IPS-NIHi7 (cell line): ENCODE measurements at regions not wholly inside any gene's neighbourhood (a gene's known extent, or its start where the extent isn't known, plus 50 kb on each side); places are given as distances from the start of the nearest gene placed in this dataset.
"Not testable (repeated sequence)": the region's sequence is repeated elsewhere in the genome, so short reads cannot be mapped to it uniquely, and the experiment has no call there.

Experiments
- DNase-seq: peaks from one replicate; pipeline ENCODE4 v3.0.0; 2012; ENCODE audit warnings: mixed read lengths; ENCODE audit errors: extremely low spot score

DNA sequence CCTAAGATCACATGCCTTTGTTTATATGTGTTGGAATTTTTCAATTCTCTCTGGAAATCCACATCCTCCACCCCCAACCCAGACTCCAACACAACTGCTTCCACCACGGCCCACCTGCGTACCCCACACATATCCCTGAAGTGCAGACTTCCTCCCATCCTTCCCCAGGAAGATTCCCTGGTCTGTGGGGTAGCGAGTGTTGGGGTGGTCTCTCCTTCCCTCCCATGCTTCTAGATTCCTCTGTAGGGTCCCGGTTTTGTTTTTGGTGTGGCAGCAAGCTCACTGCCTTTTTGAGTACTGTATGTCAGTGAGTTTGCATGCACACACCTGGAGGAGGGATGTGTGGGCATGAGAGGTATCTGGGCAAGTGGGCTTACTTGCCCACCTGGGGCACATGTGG, 127.6 kb downstream of the MRPL14 start:
- DNase-seq, result no peak

DNA sequence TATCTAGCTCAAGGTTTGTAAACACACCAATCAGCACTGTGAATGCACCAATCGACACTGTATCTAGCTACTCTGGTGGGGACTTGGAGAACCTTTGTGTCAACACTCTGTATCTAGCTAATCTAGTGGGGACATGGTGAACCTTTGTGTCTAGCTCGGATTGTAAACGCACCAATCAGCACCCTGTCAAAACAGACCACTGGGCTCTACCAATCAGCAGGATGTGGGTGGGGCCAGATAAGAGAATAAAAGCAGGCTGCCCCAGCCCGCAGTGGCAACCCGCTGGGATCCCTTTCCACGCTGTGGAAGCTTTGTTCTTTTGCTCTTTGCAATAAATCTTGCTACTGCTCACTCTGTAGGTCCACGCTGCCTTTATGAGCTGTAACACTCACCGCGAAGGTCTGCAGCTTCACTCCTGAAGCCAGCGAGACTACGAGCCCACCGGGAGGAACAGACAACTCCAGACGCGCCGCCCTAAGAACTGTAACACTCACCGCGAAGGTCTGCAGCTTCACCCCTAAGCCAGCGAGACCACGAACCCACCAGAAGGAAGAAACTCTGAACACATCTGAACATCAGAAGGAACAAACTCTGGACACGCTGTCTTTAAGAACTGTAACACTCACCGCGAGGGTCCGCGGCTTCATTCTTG, 128.5 kb downstream of the MRPL14 start:
- DNase-seq, result not testable (repeated sequence)

DNA sequence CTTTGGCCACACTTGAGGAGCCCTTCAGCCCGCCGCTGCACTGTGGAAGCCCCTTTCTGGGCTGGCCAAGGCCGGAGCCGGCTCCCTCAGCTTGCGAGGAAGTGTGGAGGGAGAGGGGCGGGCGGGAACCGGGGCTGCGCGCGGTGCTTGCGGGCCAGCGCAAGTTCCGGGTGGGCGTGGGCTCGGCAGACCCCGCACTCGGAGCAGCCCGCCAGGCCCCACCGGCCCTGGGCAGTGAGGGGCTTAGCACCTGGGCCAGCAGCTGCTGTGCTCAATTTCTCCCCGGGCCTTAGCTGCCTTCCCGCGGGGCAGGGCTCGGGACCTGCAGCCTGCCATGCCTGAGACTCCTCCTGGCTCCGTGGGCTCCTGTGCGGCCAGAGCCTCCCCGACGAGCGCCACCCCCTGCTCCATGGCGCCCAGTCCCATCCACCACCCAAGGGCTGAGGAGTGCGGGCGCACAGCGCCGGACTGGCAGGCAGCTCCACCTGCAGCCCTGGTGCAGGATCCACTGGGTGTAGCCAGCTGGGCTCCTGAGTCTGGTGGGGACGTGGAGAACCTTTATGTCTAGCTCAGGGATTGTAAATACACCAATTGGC, 129.2 kb downstream of the MRPL14 start:
- DNase-seq, result not testable (repeated sequence)

DNA sequence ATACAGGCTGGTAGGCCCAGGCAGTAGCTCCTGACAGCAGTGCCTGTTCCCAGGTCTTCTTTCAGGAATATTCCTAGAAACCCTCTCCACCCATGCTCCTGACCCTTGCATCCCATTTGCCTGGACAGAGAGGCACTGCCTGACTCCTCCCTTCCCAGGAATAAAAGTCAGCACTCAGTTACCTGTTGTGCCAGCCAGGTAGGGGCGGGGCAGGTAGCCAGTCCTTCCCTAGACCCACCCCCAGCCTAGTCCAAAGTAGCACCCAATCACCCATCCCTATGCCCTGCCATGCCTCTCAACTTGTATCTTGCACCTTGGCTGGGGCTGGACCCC, 129.9 kb downstream of the MRPL14 start:
- no peak for DNase-seq

DNA sequence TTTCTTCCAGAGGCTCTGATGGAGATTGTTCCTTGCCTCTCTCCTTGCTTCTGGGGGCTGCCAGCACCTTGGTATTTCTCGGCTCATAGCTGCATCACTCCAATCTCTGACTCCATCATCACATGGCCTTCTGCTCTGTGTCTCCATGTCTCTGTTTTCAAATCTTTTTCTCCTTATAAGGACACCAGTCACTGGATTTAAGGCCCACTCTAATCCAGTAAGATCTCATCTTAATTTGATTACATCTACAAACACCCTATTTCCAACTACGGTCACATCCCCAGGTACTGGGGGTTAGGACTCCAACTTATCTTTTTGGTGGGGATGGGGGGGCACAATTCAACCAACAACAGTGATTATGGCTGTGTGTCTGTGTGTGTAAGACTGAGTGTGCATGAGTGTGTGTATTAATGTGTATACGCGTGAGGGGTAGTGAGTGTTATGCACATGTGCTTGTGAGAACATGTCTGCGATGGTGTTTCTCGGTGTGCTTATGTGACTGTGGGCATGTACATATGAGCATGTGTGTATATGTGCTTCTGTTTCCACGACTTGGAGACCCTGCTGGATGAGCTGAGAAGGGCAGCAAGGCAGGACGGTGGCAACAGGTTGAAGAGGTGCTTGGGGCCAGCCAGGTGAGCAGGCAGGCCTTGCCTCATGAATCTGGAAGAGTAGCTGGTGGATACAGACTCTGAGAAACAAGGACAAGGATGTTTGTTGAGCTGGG, 130.5 kb downstream of the MRPL14 start:
- no peak for DNase-seq

DNA sequence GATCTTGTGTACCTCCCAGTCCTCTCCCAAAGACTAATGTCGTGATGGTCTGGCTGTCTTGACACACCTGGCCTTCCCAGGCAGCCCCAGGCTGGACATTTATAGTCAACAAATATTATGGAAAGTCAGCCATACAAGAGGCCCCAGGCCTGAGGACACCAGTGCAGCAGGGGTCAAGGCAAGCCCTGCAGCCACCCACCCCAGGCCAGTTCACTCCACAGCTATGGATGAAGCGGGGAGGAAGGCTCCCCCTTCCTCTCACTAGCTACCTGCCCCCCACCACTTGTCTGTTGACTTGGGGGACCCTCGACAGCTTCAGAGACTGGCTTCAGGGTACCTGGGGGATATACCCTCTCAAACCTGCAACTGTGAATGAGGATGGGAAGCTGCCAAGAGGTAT, 132.1 kb downstream of the MRPL14 start:
- DNase-seq, result no peak

DNA sequence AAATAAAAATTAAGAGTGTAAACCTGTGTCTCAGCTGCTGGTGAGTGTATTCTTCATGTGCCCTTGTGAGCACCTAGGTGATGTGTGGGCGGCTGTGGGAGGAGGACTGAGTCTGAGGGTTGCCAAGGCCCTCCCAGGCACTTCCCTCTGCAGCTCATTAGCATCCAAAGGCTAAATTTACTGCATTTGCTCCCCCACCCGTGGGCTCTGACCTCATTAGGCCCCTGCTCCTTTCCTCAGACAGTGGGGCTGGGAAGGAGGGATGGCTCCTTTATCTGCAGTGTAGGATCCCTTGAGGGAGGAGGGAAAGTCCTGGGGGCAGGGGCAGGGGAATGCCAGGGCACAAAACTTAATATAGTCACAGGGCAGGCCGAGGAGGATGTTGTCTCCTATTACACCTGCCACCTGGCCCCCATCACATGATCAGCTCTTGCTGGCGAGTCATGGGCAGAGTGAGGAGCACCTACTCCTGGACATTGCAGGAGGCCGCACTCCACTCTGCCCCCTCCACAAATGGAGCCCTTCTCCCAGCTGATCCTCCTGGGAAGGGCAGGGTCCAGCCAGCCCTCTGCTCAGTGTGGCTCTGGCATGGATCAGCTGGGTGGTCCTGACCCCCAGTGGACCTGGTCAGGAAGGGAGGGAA, 133.2 kb downstream of the MRPL14 start:
- DNase-seq, result no peak

DNA sequence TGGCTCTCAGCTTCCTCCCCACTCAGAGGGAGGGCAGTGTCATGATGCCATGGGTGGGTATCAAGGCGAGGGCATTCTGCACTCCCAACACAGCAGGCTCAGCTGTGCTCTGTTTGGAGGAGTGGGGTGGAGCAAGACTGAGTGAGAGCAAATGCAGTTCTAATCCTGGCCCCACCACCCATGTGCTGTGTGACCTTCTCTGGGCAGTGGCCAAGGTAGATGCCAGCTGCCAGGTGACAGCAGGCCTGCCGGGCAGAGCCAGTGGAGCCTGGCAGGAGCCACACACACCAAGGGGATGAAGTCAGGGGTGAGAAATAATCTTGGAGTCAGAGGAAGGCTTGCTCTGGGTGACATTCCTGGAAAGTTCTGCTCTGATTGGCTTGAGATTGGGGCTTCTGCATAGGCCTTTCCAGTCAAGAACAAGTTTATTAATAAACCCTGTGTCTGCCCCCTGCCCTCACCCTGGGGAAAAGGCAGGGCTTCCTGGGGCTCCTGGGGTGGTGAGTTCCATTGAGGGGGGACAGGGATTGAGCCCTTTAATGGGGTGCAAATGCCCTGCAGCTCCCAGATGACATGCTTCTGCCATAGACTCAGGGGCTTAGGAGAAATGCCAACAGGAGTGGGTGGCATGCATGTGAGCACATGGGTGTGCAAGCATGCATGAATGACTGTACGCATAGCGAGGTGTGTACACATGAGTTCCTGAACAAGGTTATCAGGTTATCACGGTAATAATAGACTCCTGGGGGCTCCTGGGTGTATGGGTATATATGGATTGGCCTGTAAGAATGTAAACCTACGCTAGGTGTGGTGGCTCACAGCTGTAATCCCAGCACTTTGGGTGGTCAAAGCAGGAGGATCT, 134.2 kb downstream of the MRPL14 start:
- no peak for DNase-seq

DNA sequence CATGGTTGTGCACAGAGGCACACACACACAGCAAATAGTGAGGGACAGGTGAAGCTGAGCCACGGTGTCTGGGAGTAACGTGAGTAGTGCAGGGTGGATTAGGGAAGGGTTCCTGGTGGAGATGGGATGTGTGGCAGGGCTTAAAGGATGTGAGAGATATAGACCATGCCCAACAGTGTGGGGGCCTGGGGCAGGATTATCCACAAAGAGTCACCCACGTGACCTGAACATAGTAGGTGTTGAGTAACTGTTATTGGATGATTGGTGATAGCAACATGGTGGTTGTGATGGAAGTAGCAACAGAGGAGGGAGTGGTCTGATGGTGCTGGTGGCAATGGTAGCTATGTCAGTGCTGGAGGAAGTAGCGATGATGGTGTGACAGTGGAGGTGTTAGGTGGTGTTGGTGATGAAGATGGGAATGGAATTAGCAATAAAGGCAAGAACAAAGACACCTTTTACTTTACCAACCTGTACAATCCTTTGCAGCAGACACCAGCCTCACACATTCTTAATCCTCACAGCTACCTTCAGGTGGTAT, 135.1 kb downstream of the MRPL14 start:
- no peak for DNase-seq

DNA sequence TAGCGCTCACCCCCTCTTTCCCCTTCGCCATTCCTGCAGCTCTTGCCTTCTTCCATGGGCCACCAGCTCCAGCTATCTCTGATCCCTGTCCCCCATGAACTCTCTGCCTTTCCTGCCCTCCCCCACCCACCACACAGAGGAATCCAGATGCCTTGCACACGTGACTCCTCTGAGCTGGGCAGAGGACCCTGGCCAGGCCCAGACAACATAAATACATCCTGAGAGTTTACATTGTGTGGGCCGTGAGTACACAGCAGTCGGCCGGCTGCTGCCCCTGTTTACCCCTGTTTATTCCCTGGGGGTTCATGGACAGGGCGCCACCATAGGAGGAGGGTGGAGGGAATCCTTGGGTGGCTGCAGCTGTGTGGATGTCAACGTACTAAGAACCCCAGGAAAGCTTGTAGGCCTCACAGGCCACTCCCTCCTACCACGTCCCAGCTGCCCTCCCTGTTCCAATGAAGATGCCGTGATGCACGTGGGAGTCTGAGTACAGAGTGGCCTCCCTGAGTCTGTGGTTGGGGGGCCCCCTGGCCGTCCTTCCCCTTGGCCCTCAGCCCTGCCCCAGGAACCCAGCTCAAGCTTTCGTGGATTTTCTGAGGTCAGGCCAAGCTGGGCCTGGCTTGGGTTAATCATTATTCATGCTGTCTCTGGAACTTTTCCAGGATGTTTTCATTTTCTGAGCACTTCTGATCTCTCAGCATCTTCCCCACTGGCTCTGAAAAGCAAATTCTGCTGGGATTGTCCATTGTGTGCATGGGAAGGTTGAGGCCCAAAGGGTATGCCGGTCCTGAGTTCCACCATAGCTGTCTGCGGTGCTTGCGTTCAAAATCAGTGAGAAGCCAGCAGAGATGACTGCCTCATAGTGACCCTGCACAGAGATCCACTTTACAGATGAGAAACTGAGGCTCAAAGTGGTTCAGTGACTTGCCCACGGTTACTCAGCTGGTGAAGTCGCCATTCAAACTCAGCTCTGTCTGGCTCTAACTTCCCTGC, 136.3 kb downstream of the MRPL14 start:
- no peak for DNase-seq

DNA sequence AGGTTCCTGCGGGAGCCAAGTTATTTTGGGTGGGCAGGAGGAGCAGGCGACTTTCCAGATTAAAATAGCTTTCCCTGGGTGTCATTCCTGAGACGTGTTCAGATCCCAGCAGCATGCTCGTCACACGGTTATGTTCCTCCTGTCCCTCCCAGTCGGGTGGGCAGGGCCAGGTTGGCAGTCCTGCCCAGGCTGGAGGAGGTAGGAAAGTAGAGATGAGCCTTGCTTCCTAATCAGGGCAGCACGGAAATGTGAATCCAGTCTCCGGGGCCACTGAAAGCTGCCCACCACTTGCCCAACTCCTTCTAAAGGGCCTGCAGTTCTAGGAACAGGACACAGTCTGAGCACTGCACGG, 137.0 kb downstream of the MRPL14 start:
- no peak for DNase-seq

DNA sequence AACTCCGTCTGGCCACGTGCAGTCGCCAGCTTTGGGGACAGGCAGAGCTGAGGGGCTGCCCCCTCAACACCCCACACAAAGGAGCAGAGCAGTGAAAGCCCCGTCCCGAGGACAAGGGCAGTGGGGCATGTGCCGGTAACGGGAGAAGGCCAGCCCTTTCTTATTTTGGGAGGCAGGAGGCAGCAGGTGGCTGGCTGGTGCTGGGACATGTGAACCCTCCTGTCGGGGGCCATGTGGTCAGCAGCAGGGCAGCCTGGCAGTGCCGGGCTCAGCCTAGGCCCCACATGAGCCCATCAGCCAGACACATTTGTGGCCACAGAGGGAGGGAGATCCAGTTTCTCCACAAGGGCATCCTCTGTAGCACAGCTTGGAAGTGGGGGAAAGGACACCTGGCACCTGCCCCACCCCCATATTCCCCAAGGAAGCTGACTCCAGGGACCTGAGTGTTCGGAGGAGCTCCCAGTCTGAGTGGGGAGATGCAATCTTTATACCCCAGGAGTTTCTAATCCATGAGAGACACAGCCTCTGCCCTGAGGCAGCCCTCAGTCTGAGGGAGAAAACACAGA, 137.6 kb downstream of the MRPL14 start:
- no peak for DNase-seq

DNA sequence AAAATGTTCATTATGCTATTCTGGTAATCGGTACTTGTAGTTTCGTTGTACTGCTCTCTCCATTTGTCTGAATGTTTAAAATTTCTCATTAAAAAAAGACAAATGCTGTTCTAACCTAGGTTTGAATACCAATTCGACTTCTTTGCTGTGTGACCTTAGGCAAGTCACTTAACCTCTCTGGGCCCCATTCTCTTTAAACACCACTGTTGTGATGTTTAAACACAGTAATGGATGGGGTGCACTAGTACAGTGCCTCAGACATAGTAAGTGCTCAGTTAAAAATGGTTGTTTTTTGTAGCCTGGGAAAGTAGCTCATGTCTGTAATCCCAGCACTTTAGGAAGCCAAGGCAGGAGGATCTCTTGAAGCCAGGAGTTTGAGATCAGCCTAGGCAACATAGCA, 138.5 kb downstream of the MRPL14 start:
- no peak for DNase-seq

DNA sequence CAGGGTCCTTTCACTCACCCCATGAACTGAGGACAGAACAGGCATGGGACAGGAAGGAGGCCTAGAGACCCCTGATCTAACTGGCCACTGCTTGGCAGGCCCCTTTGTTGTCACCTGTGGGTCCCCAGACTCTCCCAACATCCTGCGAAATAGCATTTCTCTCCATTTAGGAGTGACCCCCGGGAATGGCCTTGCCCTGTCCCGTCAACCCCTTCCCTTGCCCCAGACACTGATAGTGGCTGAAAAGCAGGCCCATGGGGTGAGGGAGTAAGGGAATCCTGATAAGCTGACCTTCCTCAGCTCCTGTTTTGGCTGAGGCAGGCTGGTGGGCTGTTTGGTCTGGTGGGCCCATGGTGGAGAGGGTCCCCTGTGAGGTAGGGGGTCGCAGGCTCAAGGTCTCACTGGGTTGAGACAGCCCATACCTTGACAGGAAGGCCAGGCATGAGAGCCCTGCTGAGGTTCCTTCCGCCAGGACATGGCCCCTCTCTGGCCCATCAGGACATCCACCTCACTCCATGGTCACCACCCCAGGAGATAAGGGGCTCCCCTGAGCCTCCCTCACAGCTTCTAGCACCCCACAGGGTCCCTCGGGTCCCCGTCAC, 139.3 kb downstream of the MRPL14 start:
- DNase-seq, result no peak

DNA sequence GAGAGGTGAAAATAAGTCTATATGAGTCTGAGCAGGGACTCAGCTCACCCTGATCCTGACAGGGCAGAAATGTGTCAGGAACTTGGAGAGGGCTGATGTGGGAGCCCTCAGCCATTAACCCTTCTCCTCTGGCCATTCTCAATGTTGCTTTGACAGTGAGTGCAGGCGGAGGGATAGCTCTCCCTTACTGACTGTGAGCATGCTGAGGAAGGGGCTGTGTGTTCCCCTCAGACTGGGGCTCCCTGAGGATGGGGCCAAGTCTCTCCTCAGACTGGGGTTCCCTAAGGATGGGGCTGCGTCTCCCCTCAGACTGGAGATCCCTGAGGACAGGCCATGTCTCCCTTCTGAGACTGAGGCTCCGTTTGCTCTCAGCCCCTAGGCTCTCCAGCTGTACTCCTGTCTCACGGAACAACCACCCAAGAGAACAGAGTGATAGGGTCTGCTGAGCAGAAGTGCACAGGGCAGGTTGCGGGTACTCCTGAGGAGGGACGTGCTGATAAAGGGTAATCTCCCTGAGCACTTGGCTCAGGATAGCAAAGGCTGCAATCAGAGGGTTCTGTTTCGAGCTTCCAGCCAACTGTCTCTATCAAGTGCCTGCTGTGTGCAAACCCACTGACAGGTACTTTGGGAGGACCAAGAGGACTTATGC, 141.0 kb downstream of the MRPL14 start:
- DNase-seq, result no peak

DNA sequence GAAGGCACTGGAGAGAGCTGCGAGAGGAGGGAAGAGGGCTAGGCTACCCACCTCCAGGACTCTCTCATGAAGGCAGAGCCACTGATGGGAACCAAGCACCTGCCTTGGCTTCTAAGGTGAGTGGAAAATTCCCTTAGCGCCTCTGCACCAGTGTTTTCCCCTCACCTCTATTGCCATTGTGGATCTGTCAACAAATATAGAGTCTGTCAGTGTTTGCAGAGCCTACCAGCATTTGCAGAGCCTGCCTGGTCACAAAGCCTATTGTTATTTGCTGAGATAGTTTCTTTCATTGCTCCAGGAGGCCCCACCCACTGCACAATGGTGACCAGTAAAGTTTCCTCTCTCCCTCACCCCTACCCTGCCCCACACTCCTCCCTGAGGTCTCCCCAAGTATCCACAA, 141.9 kb downstream of the MRPL14 start:
- no peak for DNase-seq

DNA sequence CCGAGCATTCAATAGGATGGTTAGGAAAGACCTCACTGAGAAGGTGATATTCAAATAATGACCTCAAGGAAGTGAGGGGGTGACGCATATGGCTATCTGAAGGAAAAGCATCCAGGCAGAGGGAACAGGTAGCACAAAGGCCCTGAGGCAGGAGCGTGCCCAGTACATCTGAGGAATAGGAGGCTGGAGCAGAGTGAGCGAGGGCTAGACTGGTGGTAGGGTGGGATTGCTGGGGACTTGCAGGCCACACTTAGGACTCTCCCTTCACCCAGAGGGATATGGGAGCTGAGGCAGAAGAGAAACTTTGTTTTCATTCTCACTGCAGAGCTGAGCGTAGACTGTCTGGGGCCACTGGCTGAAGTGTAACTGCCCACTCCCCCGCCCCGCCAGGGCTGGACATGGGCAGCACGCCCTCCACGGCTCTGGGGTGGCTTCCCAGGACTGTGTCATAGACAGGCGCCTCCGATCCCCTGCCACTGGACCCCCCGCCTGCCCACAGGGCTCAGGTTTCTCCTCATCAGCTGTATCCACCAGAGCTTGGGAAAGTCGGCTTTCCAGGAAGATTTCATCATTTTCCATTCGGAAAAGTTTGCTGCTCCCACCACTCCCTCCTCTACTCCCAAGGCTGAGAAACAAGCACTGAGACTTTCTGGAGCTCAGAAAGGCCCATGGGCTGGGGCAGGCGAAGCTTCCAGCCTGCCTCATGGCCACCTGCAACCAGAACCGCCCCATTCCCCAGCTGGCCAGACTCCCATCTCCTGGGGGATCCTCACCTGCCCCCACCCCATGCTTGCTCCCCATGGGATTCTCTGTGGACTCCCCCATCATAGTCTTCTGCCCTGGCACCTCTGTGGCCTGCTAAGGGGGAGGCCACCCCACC, 142.6 kb downstream of the MRPL14 start:
- DNase-seq, result no peak

DNA sequence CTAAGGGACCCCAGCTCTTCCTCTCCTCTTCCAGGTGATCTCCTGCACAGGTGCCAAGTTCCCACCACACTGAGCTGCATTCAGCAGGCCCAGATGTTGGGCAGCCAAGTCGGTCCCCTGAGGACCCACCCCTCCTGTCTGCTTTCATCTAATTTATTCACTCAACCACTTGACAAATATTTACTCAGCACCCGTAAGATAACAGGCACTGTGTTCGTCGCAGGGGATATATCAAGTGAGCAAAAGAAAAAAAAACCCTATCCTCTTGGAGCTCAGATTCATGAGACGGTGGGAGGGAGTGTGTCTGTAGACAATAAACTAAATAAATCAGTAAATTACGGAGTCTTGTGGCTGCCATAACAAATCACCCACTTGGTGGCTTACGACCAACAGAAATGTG, 143.6 kb downstream of the MRPL14 start:
- DNase-seq, result no peak
